Panc1 (cell line): ENCODE measurements at regions not wholly inside any gene's neighbourhood (a gene's known extent, or its start where the extent isn't known, plus 50 kb on each side); places are given as distances from the start of the nearest gene placed in this dataset.

Source experiments
- ATAC-seq: fragments of 200-7000 bp; cut with Tn5 transposase; 2 replicates; pipeline ENCODE4 v1.9.1; 2020; ENCODE audit warnings: mild to moderate bottlenecking, moderate library complexity
- BruUV-seq: library from RNA; stranded (reverse); fragments of 400-500 nt; replicated peaks from 2 replicates; lab custom pipeline; 2021; lab: Mats Ljungman, UMichigan
- CTCF ChIA-PET: fragments of 300-600 bp; sonication (Branson Sonifier 250); formaldehyde crosslinking; loops from one replicate; lab custom pipeline; 2022; ENCODE audit warnings: antibody characterized with exemption; lab: Charles Lee
- POLR2A ChIA-PET: fragments of 300-600 bp; sonication (Branson Sonifier 250); formaldehyde crosslinking; loops from one replicate; lab custom pipeline; 2022; ENCODE audit warnings: antibody characterized with exemption; lab: Charles Lee
- DNase-seq: peaks from one replicate; pipeline ENCODE4 v3.0.0-alpha.2; 2010; ENCODE audit warnings: low read depth, low spot score
- H3K27ac ChIP-seq: 2 replicates; pipeline ENCODE4 v1.5.1; 2011; ENCODE audit warnings: mild to moderate bottlenecking, low read length, inconsistent platforms
- H3K27me3 ChIP-seq: fragments of 200-500 bp; sonication (Bioruptor generic); 2 replicates; pipeline ENCODE4 v1.6.0; 2014; ENCODE audit warnings: low read length, inconsistent platforms; ENCODE audit not compliant: control insufficient read depth, insufficient read depth
- H3K36me3 ChIP-seq: fragments of 200-500 bp; sonication (Bioruptor generic); 2 replicates; pipeline ENCODE4 v1.5.1; 2014; ENCODE audit warnings: inconsistent platforms, mild to moderate bottlenecking, low read length, moderate library complexity; ENCODE audit not compliant: control insufficient read depth, insufficient read depth
- H3K4me1 ChIP-seq: 2 replicates; pipeline ENCODE4 v1.5.1; 2011; ENCODE audit warnings: inconsistent platforms, mild to moderate bottlenecking, low read length, moderate library complexity; ENCODE audit not compliant: control insufficient read depth, insufficient read depth
- H3K4me3 ChIP-seq, 2 experiments: 2 replicates each; pipeline ENCODE4 v1.5.1; 2011 to 2012; ENCODE audit warnings: low read depth in 2 of 2, low read length in 2 of 2, mild to moderate bottlenecking in 2 of 2, inconsistent platforms in 1 of 2, moderate library complexity in 1 of 2
- H3K9me3 ChIP-seq: fragments of 200-500 bp; sonication (Bioruptor generic); 2 replicates; pipeline ENCODE4 v1.5.1; 2014; ENCODE audit warnings: low read depth, mild to moderate bottlenecking, inconsistent platforms, low read length, moderate library complexity; ENCODE audit not compliant: control insufficient read depth, insufficient read depth
- CTCF ChIP-seq: fragments of 450-650 bp; IDR thresholded peaks from 2 replicates; pipeline ENCODE4 v1.5.1; 2017; ENCODE audit warnings: mild to moderate bottlenecking
- POLR2AphosphoS5 ChIP-seq: IDR thresholded peaks from 2 replicates; pipeline ENCODE4 v1.6.1; 2012; ENCODE audit warnings: mild to moderate bottlenecking, low read depth, low read length, moderate library complexity
- SIN3A ChIP-seq: IDR thresholded peaks from 2 replicates; pipeline ENCODE4 v1.6.1; 2012; ENCODE audit warnings: low read depth, mild to moderate bottlenecking, low read length, moderate library complexity, borderline replicate concordance; ENCODE audit not compliant: insufficient read depth
- TCF7L2 ChIP-seq: IDR thresholded peaks from 2 replicates; pipeline ENCODE4 v1.6.1; 2011; ENCODE audit warnings: mild to moderate bottlenecking, low read depth, low read length, inconsistent platforms
- in situ Hi-C: cut with HindIII; loops from 2 replicates; pipeline ENCODE4 v1.10.0; 2016; ENCODE audit warnings: low sequenced_read_pairs, low pct_unique_long_range_greater_than_20kb
- intact Hi-C: fragments of 100-400 bp; cut with micrococcal nuclease; formaldehyde crosslinking; loops from one replicate; pipeline ENCODE4 v1.10.0; 2022; ENCODE audit not compliant: unreplicated experiment
- TF ChIP-seq, protein P1 (sequence below), 2 experiments: IDR thresholded peaks; 2 replicates each; pipeline ENCODE4 v1.6.1; 2011 to 2012; ENCODE audit warnings: low read depth in 2 of 2, control low read depth in 1 of 2, low read length in 1 of 2, mild to moderate bottlenecking in 1 of 2, moderate library complexity in 1 of 2; ENCODE audit not compliant: insufficient read depth in 1 of 2

DNA sequence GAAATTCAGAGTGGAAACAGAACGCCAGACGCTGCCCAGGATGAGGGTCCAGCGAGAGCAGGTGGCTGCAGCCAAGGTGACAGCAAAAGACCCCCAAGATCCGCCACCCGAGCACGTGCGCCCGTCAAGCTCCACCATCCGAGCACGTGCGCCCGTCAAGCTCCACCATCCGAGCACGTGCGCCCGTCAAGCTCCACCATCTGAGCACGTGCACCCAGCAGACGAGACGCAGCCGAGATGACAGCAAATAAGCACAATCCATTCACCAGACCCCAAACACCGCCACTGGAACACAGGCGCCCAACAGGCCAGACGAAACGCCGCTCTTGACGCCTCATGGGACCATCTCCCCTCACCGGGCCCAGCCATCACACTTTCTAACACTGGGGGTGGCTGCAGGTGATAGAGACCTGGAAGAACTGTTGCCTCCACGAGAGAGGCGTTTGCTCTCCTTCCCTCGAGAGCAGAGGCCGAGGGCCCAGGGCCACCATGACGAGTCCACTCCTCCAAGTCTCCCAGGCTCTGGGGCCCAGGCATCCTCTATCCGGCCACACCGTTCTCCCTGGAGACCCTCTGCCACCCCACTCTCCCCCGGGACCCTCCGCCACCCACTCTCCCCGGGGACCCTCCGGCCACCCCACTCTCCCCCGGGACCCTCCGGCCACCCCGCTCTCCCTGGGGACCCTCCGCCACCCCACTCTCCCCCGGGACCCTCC, 62.1 kb upstream of the GALNT9 start:
- POLR2A ChIA-PET, result no interaction called here
- DNase-seq, result no peak

DNA sequence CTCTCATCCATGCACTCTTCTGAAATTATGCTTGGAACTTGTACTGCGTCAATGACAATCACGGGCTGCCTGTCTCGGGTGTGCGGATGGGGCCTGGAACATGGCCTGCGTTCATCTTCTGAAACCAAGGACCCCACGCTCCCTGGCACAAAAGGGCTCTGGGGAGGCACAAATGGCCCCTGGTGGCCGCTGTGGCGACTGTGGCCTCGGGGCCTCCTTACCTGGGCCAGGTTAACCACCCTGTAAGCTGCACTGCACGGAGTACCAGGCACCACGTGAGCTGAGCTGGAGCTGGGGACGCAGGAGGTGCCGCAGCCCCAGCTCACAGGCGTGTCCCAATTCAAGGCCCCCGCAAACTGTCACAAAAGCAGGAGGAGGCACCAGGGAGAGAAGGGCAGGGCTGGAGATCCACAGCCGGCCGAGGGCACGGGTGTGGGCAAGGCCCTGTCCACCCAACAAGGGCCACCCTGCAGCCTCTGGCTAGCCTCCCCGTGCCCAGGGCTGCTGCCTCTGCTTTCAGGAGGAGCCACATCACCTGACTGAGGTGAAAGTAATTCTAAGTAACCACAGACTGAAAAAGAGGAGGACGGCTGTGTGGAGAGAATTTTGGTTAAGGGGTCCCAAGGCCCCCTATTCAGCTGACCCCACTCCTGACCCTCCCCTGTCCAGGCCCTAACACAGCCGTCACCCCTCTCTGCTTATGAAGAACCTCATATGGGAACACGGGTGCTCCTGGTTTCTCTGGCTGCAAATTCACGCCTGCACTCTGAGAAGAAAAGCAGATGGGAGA, 61.1 kb upstream of the GALNT9 start:
- ATAC-seq (no peak), DNase-seq (no peak)
- Histone ChIP-seq H3K9me3 (no peaks in the 10 kb centered on the region), H3K4me3 (no peak overlapping the region), H3K4me1 (no peaks in the 10 kb centered on the region), H3K27me3 (peaks cover 4% of the 10 kb centered on the region), H3K27ac (no peak overlapping the region), H3K36me3 (no peaks in the 10 kb centered on the region)
- no peak for TF ChIP-seq POLR2AphosphoS5
- TF ChIP-seq, protein P1, sequence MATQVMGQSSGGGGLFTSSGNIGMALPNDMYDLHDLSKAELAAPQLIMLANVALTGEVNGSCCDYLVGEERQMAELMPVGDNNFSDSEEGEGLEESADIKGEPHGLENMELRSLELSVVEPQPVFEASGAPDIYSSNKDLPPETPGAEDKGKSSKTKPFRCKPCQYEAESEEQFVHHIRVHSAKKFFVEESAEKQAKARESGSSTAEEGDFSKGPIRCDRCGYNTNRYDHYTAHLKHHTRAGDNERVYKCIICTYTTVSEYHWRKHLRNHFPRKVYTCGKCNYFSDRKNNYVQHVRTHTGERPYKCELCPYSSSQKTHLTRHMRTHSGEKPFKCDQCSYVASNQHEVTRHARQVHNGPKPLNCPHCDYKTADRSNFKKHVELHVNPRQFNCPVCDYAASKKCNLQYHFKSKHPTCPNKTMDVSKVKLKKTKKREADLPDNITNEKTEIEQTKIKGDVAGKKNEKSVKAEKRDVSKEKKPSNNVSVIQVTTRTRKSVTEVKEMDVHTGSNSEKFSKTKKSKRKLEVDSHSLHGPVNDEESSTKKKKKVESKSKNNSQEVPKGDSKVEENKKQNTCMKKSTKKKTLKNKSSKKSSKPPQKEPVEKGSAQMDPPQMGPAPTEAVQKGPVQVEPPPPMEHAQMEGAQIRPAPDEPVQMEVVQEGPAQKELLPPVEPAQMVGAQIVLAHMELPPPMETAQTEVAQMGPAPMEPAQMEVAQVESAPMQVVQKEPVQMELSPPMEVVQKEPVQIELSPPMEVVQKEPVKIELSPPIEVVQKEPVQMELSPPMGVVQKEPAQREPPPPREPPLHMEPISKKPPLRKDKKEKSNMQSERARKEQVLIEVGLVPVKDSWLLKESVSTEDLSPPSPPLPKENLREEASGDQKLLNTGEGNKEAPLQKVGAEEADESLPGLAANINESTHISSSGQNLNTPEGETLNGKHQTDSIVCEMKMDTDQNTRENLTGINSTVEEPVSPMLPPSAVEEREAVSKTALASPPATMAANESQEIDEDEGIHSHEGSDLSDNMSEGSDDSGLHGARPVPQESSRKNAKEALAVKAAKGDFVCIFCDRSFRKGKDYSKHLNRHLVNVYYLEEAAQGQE (IDR thresholded peaks at IDR 0.05; ENCODE audit: insufficient read depth in 1 of 2, low read depth in 2 of 2, low read length in 1 of 2), result no peak
- no peak for TF ChIP-seq CTCF
- no peak for TF ChIP-seq SIN3A
- TF ChIP-seq TCF7L2, result no peak
- BruUV-seq, result no TSS peak
- CTCF ChIA-PET, result no interaction called here
- in situ Hi-C loops (no loop called here), intact Hi-C loops (no loop called here)
- POLR2A ChIA-PET, result no interaction called here

More for the DNA sequence above, 62.1 kb upstream of the GALNT9 start:
- no peaks in the 10 kb centered on the region; the same call in 1 of the 2 replicates for H3K27me3 ChIP-seq
- in situ Hi-C loops (no loop called here), intact Hi-C loops (no loop called here)
- ATAC-seq, result no peak
- BruUV-seq, result no TSS peak
- CTCF ChIA-PET, result no interaction called here
- no peak overlapping the region for H3K27ac ChIP-seq
- TF ChIP-seq CTCF (no peak), TCF7L2 (no peak), POLR2AphosphoS5 (no peak), SIN3A (no peak)
- TF ChIP-seq, protein P1 (IDR thresholded peaks at IDR 0.05; ENCODE audit: insufficient read depth in 1 of 2, low read depth in 2 of 2, low read length in 1 of 2), result no peak
- H3K9me3 ChIP-seq, result no peaks in the 10 kb centered on the region
- H3K4me3 ChIP-seq, result no peak overlapping the region
- H3K36me3 ChIP-seq, result no peaks in the 10 kb centered on the region
- no peaks in the 10 kb centered on the region for H3K4me1 ChIP-seq
